H1 (cell line): ENCODE measurements at regions not wholly inside any gene's neighbourhood (a gene's known extent, or its start where the extent isn't known, plus 50 kb on each side); places are given as distances from the start of the nearest gene placed in this dataset.

Experiments
- CEBPB ChIP-seq: IDR thresholded peaks from 2 replicates; pipeline ENCODE4 v1.6.1; 2012; ENCODE audit warnings: low read depth, low read length
- CHD2 ChIP-seq: IDR thresholded peaks from 2 replicates; pipeline ENCODE4 v1.6.1; 2012; ENCODE audit warnings: low read length, improper control_type of control experiment
- CTCF ChIP-seq, 3 experiments: IDR thresholded peaks; 1 replicate in 2 of 3; 2 replicates in 1 of 3; pipeline versions ENCODE4 v1.5.1 to v1.6.1; 2011; ENCODE audit warnings: low read length in 3 of 3, mild to moderate bottlenecking in 3 of 3, inconsistent platforms in 2 of 3, low read depth in 1 of 3, moderate library complexity in 1 of 3; ENCODE audit not compliant: insufficient read depth in 1 of 3; ENCODE audit errors: control extremely low read depth in 1 of 3
- EZH2 ChIP-seq: fragments of 200-600 bp; sonication (generic); IDR thresholded peaks from 2 replicates; pipeline ENCODE4 v1.7.1; 2012; ENCODE audit warnings: low read depth, mild to moderate bottlenecking, moderate library complexity, low read length, inconsistent platforms; ENCODE audit not compliant: severe bottlenecking
- GABPA ChIP-seq: IDR thresholded peaks from 2 replicates; pipeline ENCODE4 v1.6.1; 2011; ENCODE audit warnings: mild to moderate bottlenecking, low read length, moderate library complexity, borderline replicate concordance; ENCODE audit not compliant: insufficient read depth
- KDM1A ChIP-seq: fragments of 200-600, 300-600 bp; sonication (generic); IDR thresholded peaks from 2 replicates; pipeline ENCODE4 v1.7.1; 2016; ENCODE audit warnings: mild to moderate bottlenecking, low read length, borderline replicate concordance
- NANOG ChIP-seq: IDR thresholded peaks from 2 replicates; pipeline ENCODE4 v1.6.1; 2011; ENCODE audit warnings: low read length, low read depth, mild to moderate bottlenecking, inconsistent platforms; ENCODE audit not compliant: insufficient read depth, poor library complexity, severe bottlenecking
- POLR2A ChIP-seq, 2 experiments: IDR thresholded peaks; 1 replicate in 1 of 2; 2 replicates in 1 of 2; pipeline ENCODE4 v1.6.1; 2011; ENCODE audit warnings: low read depth in 2 of 2, low read length in 2 of 2, mild to moderate bottlenecking in 2 of 2; ENCODE audit errors: control extremely low read depth in 1 of 2
- POLR2AphosphoS5 ChIP-seq: IDR thresholded peaks from 2 replicates; pipeline ENCODE4 v1.6.1; 2011; ENCODE audit warnings: low read depth, low read length
- RAD21 ChIP-seq, 2 experiments: IDR thresholded peaks in 1 of 2; conservative IDR thresholded peaks in 1 of 2; 2 replicates each; pipeline ENCODE4 v1.6.1; 2011; ENCODE audit warnings: low read depth in 2 of 2, low read length in 2 of 2, improper control_type of control experiment in 1 of 2, inconsistent platforms in 1 of 2, mild to moderate bottlenecking in 1 of 2, moderate library complexity in 1 of 2
- RFX5 ChIP-seq: IDR thresholded peaks from 2 replicates; pipeline ENCODE4 v1.6.1; 2011; ENCODE audit warnings: low read depth, low read length, improper control_type of control experiment, borderline replicate concordance
- SAP30 ChIP-seq: fragments of 300-600 bp; sonication (generic); IDR thresholded peaks from 2 replicates; pipeline ENCODE4 v1.7.1; 2012; ENCODE audit warnings: low read length, moderate library complexity, mild to moderate bottlenecking, inconsistent platforms; ENCODE audit not compliant: insufficient read depth, insufficient replicate concordance
- SIN3A ChIP-seq, 2 experiments: IDR thresholded peaks in 1 of 2; conservative IDR thresholded peaks in 1 of 2; 2 replicates each; pipeline ENCODE4 v1.6.1; 2011 to 2012; ENCODE audit warnings: low read length in 2 of 2, improper control_type of control experiment in 1 of 2, low read depth in 1 of 2, mild to moderate bottlenecking in 1 of 2
- SRF ChIP-seq: IDR thresholded peaks from 2 replicates; pipeline ENCODE4 v1.6.1; 2011; ENCODE audit warnings: mild to moderate bottlenecking, low read depth, low read length, moderate library complexity

GRCh38 chr10:52652431-52653262, 119.9 kb downstream of the MBL2 start:
- TF ChIP-seq CTCF (IDR thresholded peaks at IDR 0.05; ENCODE audit: control extremely low read depth in 1 of 3, insufficient read depth in 1 of 3, low read depth in 1 of 3, low read length in 3 of 3), result no peak
- TF ChIP-seq POLR2AphosphoS5, result no peak
- TF ChIP-seq SRF, result no peak
- TF ChIP-seq SAP30, result no peak
- TF ChIP-seq CHD2, result no peak
- no peak for TF ChIP-seq RFX5
- no peak for TF ChIP-seq NANOG
- TF ChIP-seq CEBPB, result no peak
- TF ChIP-seq EZH2, result no peak
- TF ChIP-seq RAD21 (IDR thresholded peaks at IDR 0.05 in 1 of 2, conservative IDR thresholded peaks at IDR 0.05 in 1 of 2; ENCODE audit: low read depth in 2 of 2, low read length in 2 of 2), result no peak
- TF ChIP-seq POLR2A (IDR thresholded peaks at IDR 0.05; ENCODE audit: control extremely low read depth in 1 of 2, low read depth in 2 of 2, low read length in 2 of 2), result no peak
- TF ChIP-seq GABPA, result no peak
- TF ChIP-seq SIN3A (conservative IDR thresholded peaks at IDR 0.05 in 1 of 2, IDR thresholded peaks at IDR 0.05 in 1 of 2; ENCODE audit: low read depth in 1 of 2, low read length in 2 of 2), result no peak
- no peak for TF ChIP-seq KDM1A
